HG02610 (cell line): ENCODE measurements at regions not wholly inside any gene's neighbourhood (a gene's known extent, or its start where the extent isn't known, plus 50 kb on each side); places are given as distances from the start of the nearest gene placed in this dataset.
"Not testable (repeated sequence)": the region's sequence is repeated elsewhere in the genome, so short reads cannot be mapped to it uniquely, and the experiment has no call there.

ENCODE experiments used
- ATAC-seq: cut with Tn5 transposase; IDR thresholded peaks from one replicate; pipeline ENCODE4 v1.9.1; 2021; ENCODE audit warnings: mild to moderate bottlenecking, moderate library complexity; ENCODE audit not compliant: unreplicated experiment

GRCh38 chr5:135185481-135186065 lies 151.5 kb upstream of the PITX1 start:
- ATAC-seq, result no peak

- no peak for ATAC-seq
Measured at GRCh38 chr5:135184646-135185045, 150.6 kb upstream of the PITX1 start.

GRCh38 chr5:135183464-135183863 lies 149.4 kb upstream of the PITX1 start:
- ATAC-seq, result no peak

- no peak for ATAC-seq
Measured at GRCh38 chr5:135182675-135183074, 148.6 kb upstream of the PITX1 start.

GRCh38 chr5:135181653-135182052 lies 147.6 kb upstream of the PITX1 start:
- no peak for ATAC-seq

- no peak for ATAC-seq
Measured at GRCh38 chr5:135179308-135179980, 145.4 kb upstream of the PITX1 start.

- no peak for ATAC-seq
Measured at GRCh38 chr5:135178476-135179155, 144.6 kb upstream of the PITX1 start.

GRCh38 chr5:135177591-135177990 lies 143.6 kb upstream of the PITX1 start:
- ATAC-seq, result no peak

- no peak for ATAC-seq
Measured at GRCh38 chr5:135176991-135177390, 143.0 kb upstream of the PITX1 start.

GRCh38 chr5:135174315-135175096 lies 140.5 kb upstream of the PITX1 start:
- ATAC-seq, result no peak

- ATAC-seq, result no peak
Measured at GRCh38 chr5:135173662-135174290, 139.7 kb upstream of the PITX1 start.

GRCh38 chr5:135172718-135173117 lies 138.7 kb upstream of the PITX1 start:
- ATAC-seq, result no peak

- ATAC-seq, result no peak
Measured at GRCh38 chr5:135171336-135171735, 137.3 kb upstream of the PITX1 start.

- no peak for ATAC-seq
Measured at GRCh38 chr5:135170500-135170899, 136.5 kb upstream of the PITX1 start.

GRCh38 chr5:135169753-135170152 lies 135.7 kb upstream of the PITX1 start:
- ATAC-seq, result no peak

GRCh38 chr5:135167634-135168033 lies 133.6 kb upstream of the PITX1 start:
- ATAC-seq, result no peak

- ATAC-seq, result not testable (repeated sequence)
Measured at GRCh38 chr5:135164873-135165614, 131.0 kb upstream of the PITX1 start.

GRCh38 chr5:135163964-135164363 lies 129.9 kb upstream of the PITX1 start:
- ATAC-seq, result no peak

- ATAC-seq, result no peak
Measured at GRCh38 chr5:135163391-135163790, 129.4 kb upstream of the PITX1 start.

- no peak for ATAC-seq
Measured at GRCh38 chr5:135162661-135163265, 128.7 kb upstream of the PITX1 start.
